ENCODE measurements at regions not wholly inside any gene's neighbourhood (a gene's known extent, or its start where the extent isn't known, plus 50 kb on each side); places are given as distances from the start of the nearest gene placed in this dataset.
"Not testable (repeated sequence)": the region's sequence is repeated elsewhere in the genome, so short reads cannot be mapped to it uniquely, and the experiment has no call there.

DNA sequence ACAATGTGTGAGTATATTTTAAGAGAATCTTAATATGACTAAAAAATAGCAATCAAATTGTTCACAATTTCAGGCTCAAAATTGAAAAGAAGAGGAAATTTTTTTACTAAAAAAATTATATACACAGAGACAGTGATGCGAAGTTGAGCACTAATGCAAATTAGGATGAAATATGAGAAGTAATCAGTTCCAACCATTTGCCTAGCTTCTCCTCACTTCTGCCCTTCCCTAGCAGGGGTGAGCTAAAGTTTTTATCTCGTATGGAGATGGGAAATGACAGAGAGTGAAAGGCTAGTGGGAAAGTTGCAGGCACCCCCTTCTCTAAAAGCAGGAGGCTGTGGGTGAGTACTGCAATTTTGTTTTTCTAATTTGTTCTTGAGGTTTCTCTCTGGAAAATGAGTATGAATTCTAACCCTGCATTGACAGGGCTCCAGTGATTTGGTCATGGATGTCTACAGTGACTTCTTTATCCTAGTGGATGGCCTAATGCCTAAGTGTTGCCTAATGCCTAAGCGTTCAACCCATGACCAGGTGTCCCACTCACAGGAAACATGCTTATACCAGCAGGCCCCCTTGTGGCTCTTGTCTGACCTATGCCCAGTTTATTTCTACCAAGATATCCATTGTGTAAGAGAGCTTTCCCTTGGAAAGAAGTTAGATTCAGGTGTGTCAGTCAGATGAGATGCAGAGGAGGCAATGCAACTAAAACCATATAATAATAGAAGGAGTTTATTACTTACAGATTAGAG, 78.0 kb upstream of the HNMT start:
- no peak for DNase-seq (ENCODE audit: low spot score)

DNA sequence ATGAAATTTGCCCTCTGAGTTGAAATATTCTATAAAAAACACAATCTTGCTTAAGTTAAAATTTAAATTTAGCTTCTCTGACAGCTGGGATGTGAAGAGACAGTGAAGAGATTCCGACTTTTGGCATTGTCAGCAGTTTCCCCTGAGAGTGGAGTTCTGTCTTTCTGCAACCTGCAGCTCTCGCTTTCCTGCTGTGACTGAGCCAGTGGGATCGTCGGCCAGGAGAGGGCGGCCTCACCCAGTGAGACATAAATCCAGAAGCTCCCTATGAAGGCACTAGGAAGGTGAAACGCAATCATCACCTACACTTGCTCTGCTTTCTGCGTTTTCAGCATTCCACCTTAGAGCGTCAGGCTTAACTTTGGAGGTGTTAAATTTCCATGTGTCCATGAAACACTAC, 75.4 kb upstream of the HNMT start:
- peak; percentile 7 for DNase-seq (ENCODE audit: low spot score)

DNA sequence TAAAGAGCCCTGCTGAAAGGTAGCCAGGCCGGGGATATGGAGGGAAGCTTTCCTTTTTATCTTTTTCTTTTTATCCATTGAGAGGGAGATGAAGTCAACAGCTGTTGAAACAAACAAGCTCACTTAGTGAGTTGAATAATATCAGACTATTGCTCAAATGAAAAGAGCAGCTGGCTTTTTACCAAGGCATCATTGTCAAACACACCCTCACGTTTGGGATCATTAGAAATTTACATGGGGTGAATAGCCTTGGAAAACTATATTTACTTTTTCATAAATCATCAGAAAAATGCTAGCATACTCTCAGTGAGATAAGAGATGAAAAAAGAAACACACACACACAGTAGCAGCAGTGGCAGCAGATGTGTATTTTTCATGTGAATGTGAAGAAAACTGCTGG, 71.5 kb upstream of the HNMT start:
- DNase-seq (ENCODE audit: low spot score) = no peak

DNA sequence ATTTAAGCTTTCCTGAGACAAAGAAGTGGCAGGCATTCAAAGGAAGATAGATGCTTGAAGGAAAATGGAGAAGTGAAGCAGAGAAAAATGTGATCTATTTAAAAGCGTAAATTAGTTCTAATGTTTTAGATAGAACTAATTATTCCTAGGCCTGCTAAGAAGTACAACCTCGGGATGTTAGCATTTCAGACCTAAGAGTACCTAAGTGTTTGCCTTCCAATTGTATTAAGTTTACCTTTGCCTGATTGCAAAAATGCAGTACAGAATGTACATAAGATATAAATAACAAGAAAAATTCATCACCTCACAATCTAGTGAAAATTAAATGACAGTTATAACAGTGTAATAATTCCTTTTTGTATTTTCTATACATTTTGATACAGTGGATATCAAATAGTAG, 71.1 kb upstream of the HNMT start:
- no peak for DNase-seq (ENCODE audit: low spot score)

DNA sequence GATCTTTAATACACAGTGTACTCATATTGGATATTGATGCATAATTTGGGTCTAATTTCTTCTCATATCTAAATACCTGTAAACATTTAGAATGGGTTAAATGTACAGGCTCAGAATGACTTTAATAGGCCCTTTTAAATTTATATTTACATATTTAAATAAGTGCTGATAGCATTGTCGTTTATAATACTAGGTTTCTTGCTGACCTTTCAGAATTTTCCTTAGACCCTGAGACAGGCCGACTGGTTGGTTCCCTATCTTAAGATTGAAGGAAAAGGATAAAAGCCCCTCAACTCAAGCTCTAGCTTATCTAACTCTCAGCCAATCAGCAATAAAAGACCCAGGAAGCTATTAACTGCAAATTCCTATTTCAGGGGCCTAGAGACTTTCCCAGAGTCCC, 67.8 kb upstream of the HNMT start:
- no peak for DNase-seq (ENCODE audit: low spot score)

DNA sequence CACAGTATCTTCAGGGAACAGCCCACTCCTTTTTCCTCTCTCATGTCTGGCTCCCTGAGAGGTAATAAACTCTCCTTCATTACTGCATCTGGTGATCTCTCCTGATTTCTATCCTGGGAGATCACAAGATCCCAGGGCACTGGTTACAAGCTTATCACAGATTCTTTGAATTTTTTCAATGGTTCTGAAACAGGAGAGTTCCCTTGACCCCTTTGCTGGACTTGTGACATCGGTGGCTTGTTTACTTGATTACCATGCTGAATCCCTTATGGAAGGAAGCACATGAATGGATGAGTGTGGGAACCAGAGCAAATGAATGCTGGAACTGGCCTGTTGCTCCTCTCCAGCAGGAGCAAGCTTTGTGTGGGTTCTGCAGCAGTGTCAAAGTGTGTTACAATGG, 67.2 kb upstream of the HNMT start:
- DNase-seq (ENCODE audit: low spot score) = no peak

DNA sequence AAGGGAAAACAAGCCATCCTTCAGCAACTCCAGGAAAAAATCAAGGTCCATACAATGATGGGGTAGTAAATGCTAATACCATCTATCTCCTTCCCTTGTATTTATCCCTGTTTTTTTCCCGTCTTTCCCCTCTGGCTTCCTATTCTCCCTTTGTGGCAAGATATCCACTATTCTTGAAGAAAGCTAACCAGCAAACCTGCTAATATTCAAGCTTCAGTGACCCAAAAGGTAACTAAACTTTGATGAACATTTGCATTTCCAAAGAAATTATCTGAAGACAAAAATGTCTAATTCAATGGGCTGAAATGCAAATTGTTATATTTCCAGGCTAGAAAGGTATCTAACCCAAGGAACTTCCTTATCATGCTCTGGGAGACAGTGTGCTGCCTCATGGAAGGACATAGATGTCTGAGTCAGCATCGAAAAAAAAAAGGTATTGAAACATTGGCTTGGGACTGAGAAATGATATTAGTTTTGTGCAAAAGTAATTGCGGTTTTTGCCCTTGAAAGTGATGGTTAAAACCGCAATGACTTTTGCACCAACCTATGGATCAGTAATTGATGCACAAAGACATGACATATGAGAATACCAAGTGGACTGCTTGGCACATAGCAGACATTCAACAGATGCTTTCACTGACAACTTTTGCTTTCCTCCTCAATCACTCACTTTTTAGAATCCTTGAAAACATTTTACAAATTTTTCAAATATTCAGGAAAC, 63.7 kb upstream of the HNMT start:
- DNase-seq (ENCODE audit: low spot score) = no peak

DNA sequence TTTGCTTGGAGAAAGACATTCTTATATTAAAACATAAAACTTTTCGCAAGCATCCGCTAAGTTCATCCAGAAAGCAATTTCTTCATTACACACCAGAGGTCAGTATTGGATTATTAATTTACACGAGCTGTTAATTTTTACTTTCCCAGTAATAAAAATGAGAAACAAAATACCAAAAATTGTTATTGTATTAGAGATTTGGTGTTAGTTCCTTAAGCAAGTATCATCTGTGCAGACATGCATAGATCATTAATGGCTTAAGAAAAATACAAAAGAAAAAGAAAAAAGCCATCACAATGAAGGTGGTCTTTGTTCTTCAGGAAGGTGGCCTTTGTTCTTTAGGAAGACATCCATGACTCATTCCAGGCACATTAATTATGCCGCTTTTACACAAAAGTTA, 53.6 kb upstream of the HNMT start:
- no peak for DNase-seq (ENCODE audit: low spot score)

DNA sequence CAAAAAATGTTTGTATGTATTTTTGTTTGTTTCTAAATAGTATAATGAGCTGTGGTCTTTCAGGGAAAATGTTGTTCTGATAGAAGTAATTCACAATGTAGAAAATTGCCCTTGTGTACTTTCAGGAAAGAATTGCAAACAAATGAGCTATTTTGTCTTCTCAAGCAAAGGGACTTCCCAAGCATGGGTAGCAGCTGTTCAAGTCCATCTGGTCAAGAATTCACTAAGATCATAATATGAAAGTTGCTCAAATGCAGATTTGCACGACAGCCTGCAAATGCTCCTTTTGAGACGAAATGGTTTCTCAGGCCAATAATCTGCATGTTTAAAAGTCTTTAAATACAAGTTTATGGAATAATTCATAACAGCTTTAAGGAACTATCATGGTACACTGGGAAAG, 51.9 kb upstream of the HNMT start:
- no peak for DNase-seq (ENCODE audit: low spot score)

DNA sequence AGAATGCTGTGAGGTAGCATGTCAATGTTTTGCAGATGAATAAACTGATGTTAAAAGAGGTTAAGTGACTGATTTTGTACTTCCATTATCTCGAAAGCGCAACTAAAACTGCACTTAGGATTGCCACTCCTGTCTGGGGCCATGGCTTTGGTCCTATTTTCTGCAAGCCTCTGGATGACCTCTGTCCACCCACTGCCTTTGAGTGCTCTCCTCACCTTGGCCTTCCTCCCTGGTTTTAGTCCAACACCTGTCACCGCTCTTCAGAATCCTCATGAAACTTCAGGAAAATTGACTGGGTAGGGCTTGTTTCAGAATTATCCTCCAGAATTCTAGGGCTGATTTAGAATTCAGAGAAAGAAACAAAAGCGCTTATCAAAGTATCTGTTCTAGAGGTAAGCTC, 51.1 kb upstream of the HNMT start:
- DNase-seq (ENCODE audit: low spot score) = no peak

DNA sequence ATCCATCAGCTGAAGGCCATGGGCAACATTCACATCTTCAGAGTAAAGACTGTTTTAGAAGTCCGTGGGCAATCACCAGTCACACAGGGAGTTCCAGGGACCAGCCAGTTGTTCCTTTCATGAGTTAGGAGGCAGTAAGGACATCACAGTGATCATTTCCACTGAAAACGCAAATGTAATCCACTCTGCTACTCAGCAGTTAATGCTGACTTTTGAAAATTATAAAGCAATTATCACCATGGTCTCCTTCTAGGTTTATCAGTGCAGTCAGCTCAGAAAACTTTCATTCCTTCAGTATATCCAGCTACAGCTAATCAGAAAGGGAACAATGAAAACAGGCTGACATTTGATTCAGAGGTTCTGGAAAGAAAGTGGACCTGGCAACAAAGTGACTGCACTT, 50.6 kb upstream of the HNMT start:
- DNase-seq (ENCODE audit: low spot score) = not testable (repeated sequence)
